SK-N-SH treated with all-trans-retinoic acid at 6 μM for 48 hours (cell line): ENCODE measurements at regions not wholly inside any gene's neighbourhood (a gene's known extent, or its start where the extent isn't known, plus 50 kb on each side); places are given as distances from the start of the nearest gene placed in this dataset.

ENCODE experiments used
- PATZ1 ChIP-seq: fragments of 250-450 bp; sonication (Bioruptor Pico); IDR thresholded peaks from 2 replicates; pipeline ENCODE4 v1.8.0; 2020; ENCODE audit warnings: mild to moderate bottlenecking, moderate library complexity, borderline replicate concordance
- TOX ChIP-seq: fragments of 250-450 bp; sonication (Bioruptor Pico); IDR thresholded peaks from 2 replicates; pipeline ENCODE4 v1.8.0; 2021; ENCODE audit warnings: mild to moderate bottlenecking, moderate library complexity, borderline replicate concordance
- ZFP30 ChIP-seq: fragments of 450-650 bp; formaldehyde crosslinking; IDR thresholded peaks from 2 replicates; pipeline ENCODE4 v1.5.0; 2022; ENCODE audit warnings: mild to moderate bottlenecking, moderate library complexity
- ZNF565 ChIP-seq: fragments of 450-650 bp; formaldehyde crosslinking; conservative IDR thresholded peaks from 2 replicates; pipeline ENCODE4 v1.5.0; 2020; ENCODE audit warnings: low read depth, mild to moderate bottlenecking, moderate library complexity
- ZNF8 ChIP-seq: fragments of 450-650 bp; formaldehyde crosslinking; IDR thresholded peaks from 2 replicates; pipeline ENCODE4 v1.5.0; 2020; ENCODE audit warnings: mild to moderate bottlenecking, moderate library complexity

DNA sequence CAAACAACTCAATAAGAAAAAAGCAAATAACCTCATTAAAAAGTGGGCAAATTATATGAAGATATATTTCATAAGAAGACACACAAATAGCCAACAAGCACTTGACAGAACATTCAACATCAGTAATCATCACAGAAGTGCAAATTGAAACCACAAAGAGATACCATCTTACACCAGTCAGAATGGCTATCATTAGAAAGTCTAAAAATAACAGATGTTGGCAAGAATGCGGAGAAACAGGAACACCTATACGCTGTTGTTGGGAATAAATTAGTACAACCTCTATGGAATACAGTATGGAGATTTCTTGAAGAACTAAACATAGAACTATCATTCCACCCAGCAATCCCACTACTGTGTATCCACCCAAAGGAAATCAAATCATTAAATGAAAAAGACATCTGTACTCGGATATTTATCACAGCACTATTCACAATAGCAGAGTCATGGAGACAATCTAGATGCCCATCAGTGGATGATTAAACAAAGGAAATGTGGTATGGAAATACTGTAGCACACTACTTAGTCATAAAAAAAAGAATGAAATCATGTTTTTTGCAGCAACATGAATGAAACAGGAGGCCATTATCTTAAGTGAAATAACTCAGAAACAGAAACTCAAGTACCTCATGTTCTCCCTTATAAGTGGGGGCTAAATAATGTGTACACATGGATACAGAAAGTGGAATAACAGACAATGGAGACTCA is 106.8 kb upstream of the FST start:
- TF ChIP-seq PATZ1 (CRISPR knock-in tag) (no peak), ZFP30 (CRISPR knock-in tag) (no peak), TOX (no peak), ZNF565 (CRISPR knock-in tag) (no peak), ZNF8 (CRISPR knock-in tag) (no peak)
